ENCODE measurements at regions not wholly inside any gene's neighbourhood (a gene's known extent, or its start where the extent isn't known, plus 50 kb on each side); places are given as distances from the start of the nearest gene placed in this dataset.

- no peak for TF ChIP-seq CTCF (IDR thresholded peaks at IDR 0.05)
- intact Hi-C loops (cut with DNase I) = no loop called here
- Histone ChIP-seq H3K4me1 (no peaks in the 10 kb centered on the region), H3K9me3 (no peaks in the 10 kb centered on the region), H3K27me3 (no peaks in the 10 kb centered on the region), H3K27ac (no peak overlapping the region), H3K4me3 (no peak overlapping the region), H3K36me3 (no peaks in the 10 kb centered on the region)
- ATAC-seq = no peak
- DNase-seq = no peak
Observed at GRCh38 chr10:8556321-8556720, 501.8 kb downstream of the GATA3 start.

- no peak for DNase-seq
- Histone ChIP-seq H3K4me3 (no peak overlapping the region), H3K4me1 (no peaks in the 10 kb centered on the region), H3K27ac (no peak overlapping the region), H3K9me3 (no peaks in the 10 kb centered on the region), H3K36me3 (no peaks in the 10 kb centered on the region), H3K27me3 (no peaks in the 10 kb centered on the region)
- TF ChIP-seq CTCF (IDR thresholded peaks at IDR 0.05) = no peak
- intact Hi-C loops (cut with DNase I) = no loop called here
- no peak for ATAC-seq
Observed at GRCh38 chr10:8563478-8563877, 509.0 kb downstream of the GATA3 start.

- H3K27me3 ChIP-seq = no peaks in the 10 kb centered on the region
- DNase-seq (no peak), ATAC-seq (no peak)
Observed at GRCh38 chr10:8566737-8567136, 512.2 kb downstream of the GATA3 start.

GRCh38 chr10:8568401-8568800 is 513.9 kb downstream of the GATA3 start:
- Histone ChIP-seq H3K4me1 (no peaks in the 10 kb centered on the region), H3K9me3 (no peaks in the 10 kb centered on the region), H3K27me3 (no peaks in the 10 kb centered on the region), H3K36me3 (no peaks in the 10 kb centered on the region), H3K4me3 (no peak overlapping the region), H3K27ac (no peak overlapping the region)
- no peak for ATAC-seq
- intact Hi-C loops (cut with DNase I) = no loop called here
- TF ChIP-seq CTCF (IDR thresholded peaks at IDR 0.05) = no peak
- DNase-seq = no peak

More at GRCh38 chr10:8566737-8567136, 512.2 kb downstream of the GATA3 start:
- H3K9me3 ChIP-seq = no peaks in the 10 kb centered on the region
- no peak overlapping the region for H3K27ac ChIP-seq
- TF ChIP-seq CTCF (IDR thresholded peaks at IDR 0.05) = no peak
- intact Hi-C loops (cut with DNase I) = no loop called here
- no peaks in the 10 kb centered on the region for H3K4me1 ChIP-seq
- H3K4me3 ChIP-seq = no peak overlapping the region
- no peaks in the 10 kb centered on the region for H3K36me3 ChIP-seq

GRCh38 chr10:8575620-8576019 is 521.1 kb downstream of the GATA3 start:
- no peak overlapping the region for H3K4me3 ChIP-seq

More at GRCh38 chr10:8575620-8576019, 521.1 kb downstream of the GATA3 start:
- no peaks in the 10 kb centered on the region for H3K9me3 ChIP-seq
- no peak for ATAC-seq
- intact Hi-C loops (cut with DNase I) = no loop called here
- DNase-seq = no peak
- no peaks in the 10 kb centered on the region for H3K27me3 ChIP-seq
- TF ChIP-seq CTCF (IDR thresholded peaks at IDR 0.05) = no peak
- H3K4me1 ChIP-seq = no peaks in the 10 kb centered on the region
- H3K36me3 ChIP-seq = no peaks in the 10 kb centered on the region
- H3K27ac ChIP-seq = no peak overlapping the region
